GM23338 (cell line): ENCODE measurements at regions not wholly inside any gene's neighbourhood (a gene's known extent, or its start where the extent isn't known, plus 50 kb on each side); places are given as distances from the start of the nearest gene placed in this dataset.
"Not testable (repeated sequence)": the region's sequence is repeated elsewhere in the genome, so short reads cannot be mapped to it uniquely, and the experiment has no call there.

ENCODE experiments used
- ATAC-seq: fragments of 200-7000 bp; cut with Tn5 transposase; 3 replicates; pipeline ENCODE4 v1.9.1; 2020
- DNase-seq: peaks from one replicate; pipeline ENCODE4 v3.0.0-alpha.2; 2015; ENCODE audit warnings: low spot score
- H2AFZ ChIP-seq: fragments of 200-600 bp; sonication (generic); 2 replicates; pipeline ENCODE4 v1.8.0; 2016; ENCODE audit warnings: antibody characterized with exemption, mild to moderate bottlenecking, moderate library complexity
- H3F3A ChIP-seq: fragments of 200-600 bp; sonication (generic); replicated peaks from 2 replicates; pipeline ENCODE4 v1.8.0; 2017; ENCODE audit warnings: antibody characterized with exemption, mixed run types, low read depth
- H3K27ac ChIP-seq: fragments of 200-600 bp; sonication (generic); 2 replicates; pipeline ENCODE4 v1.6.1; 2016; ENCODE audit warnings: low read depth
- H3K27me3 ChIP-seq: fragments of 200-600 bp; sonication (generic); 2 replicates; pipeline ENCODE4 v1.8.0; 2016; ENCODE audit warnings: mild to moderate bottlenecking, mixed run types, moderate library complexity; ENCODE audit not compliant: insufficient read depth
- H3K36me3 ChIP-seq: fragments of 200-600 bp; sonication (generic); 2 replicates; pipeline ENCODE4 v1.8.0; 2016; ENCODE audit warnings: mild to moderate bottlenecking; ENCODE audit not compliant: insufficient read depth
- H3K4me1 ChIP-seq: fragments of 200-600 bp; sonication (generic); 2 replicates; pipeline ENCODE4 v1.8.0; 2016; ENCODE audit warnings: mild to moderate bottlenecking, moderate library complexity; ENCODE audit not compliant: insufficient read depth
- H3K4me2 ChIP-seq: fragments of 200-600 bp; sonication (generic); 2 replicates; pipeline ENCODE4 v1.7.1; 2017; ENCODE audit warnings: mixed run types
- H3K4me3 ChIP-seq: fragments of 200-600 bp; sonication (generic); 2 replicates; pipeline ENCODE4 v1.6.1; 2016; ENCODE audit warnings: mixed run types
- H3K79me2 ChIP-seq: fragments of 200-600 bp; sonication (generic); replicated peaks from 2 replicates; pipeline ENCODE4 v1.8.0; 2017; ENCODE audit warnings: mild to moderate bottlenecking; ENCODE audit not compliant: insufficient read depth
- H3K9me2 ChIP-seq: fragments of 200-600 bp; sonication (generic); 2 replicates; pipeline ENCODE4 v1.8.0; 2017; ENCODE audit not compliant: insufficient read depth
- H4K20me1 ChIP-seq: fragments of 200-600 bp; sonication (generic); replicated peaks from 2 replicates; pipeline ENCODE4 v1.8.0; 2017; ENCODE audit warnings: mild to moderate bottlenecking; ENCODE audit not compliant: insufficient read depth
- H3K27ac Mint-ChIP-seq: 2 replicates; pipeline ENCODE4 v1.8.0; 2020; ENCODE audit warnings: inconsistent platforms, mild to moderate bottlenecking, moderate library complexity, mixed read lengths
- H3K27me3 Mint-ChIP-seq: 3 replicates; pipeline ENCODE4 v1.8.0; 2022; ENCODE audit warnings: low read depth, mild to moderate bottlenecking, moderate library complexity, mixed read lengths, inconsistent platforms; ENCODE audit not compliant: insufficient read depth, poor library complexity
- H3K36me3 Mint-ChIP-seq: 3 replicates; pipeline ENCODE4 v1.8.0; 2021; ENCODE audit warnings: low read depth, mild to moderate bottlenecking, inconsistent platforms, moderate library complexity, mixed read lengths
- H3K4me1 Mint-ChIP-seq: 3 replicates; pipeline ENCODE4 v1.8.0; 2020; ENCODE audit warnings: mild to moderate bottlenecking, inconsistent platforms, mixed read lengths
- H3K4me3 Mint-ChIP-seq: 3 replicates; pipeline ENCODE4 v1.8.0; 2021; ENCODE audit warnings: moderate library complexity, mild to moderate bottlenecking, inconsistent platforms, mixed read lengths
- H3K9me3 Mint-ChIP-seq: 3 replicates; pipeline ENCODE4 v1.8.0; 2020; ENCODE audit warnings: moderate library complexity, mild to moderate bottlenecking, inconsistent platforms, mixed read lengths
- POLR2AphosphoS5 ChIP-seq: IDR thresholded peaks from 2 replicates; pipeline ENCODE4 v1.6.1; 2016; ENCODE audit warnings: antibody characterized with exemption, low read depth
- REST ChIP-seq: IDR thresholded peaks from one replicate; pipeline ENCODE4 v1.6.1; 2018; ENCODE audit warnings: antibody characterized with exemption; ENCODE audit not compliant: unreplicated experiment
- ZNF462 ChIP-seq: fragments of 250-450 bp; sonication (Bioruptor Pico); IDR thresholded peaks from 2 replicates; pipeline ENCODE4 v1.5.0; 2020; ENCODE audit warnings: mild to moderate bottlenecking, moderate library complexity

DNA sequence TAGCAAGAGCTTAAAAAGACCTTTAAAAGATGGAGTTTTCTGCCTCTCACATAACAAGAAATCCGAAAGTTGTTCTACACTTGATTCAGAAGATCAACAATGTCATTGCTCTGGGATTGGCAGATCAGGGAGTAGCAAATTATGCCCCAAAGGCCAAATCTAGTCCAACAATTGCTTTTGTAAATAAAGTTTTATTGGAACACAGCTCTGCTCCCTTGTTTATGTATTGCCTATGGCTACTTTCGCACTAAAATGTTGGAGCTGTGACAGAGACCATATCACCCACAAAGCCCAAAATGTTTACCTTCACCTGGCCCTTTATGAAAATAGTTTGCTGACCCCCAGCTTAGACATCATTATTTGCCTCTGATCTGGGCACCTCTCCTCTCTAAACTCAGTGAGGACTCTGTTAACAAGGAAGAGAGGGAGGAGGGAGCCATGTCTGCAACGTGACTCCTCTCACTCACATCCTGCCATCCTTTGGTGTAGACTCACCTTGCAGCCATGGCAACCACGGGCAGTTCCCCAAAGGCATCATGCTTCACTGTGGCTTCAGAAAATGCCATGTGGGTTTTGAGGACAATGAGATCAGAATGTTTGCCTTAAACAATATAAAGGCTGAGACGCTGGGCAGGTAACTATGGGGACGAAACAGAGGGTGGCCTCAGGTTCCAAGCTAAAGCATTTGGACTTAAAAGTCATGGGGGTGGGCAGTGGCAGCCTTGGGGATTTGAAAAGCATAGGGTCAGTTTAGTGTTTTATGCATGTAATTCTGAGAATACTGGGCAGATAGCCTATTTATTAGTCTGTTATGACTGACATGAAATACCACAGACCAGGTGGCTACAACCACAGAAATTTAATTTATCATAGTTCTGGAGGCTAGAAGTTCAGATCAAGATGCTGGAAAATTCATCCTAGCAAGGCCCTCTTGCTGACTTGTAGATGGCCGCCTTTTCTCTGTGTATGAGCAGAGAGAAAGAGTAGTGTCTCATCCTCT is 149.7 kb upstream of the TNFAIP3 start (continued):
- TF ChIP-seq ZNF462 (CRISPR knock-in tag) (no peak), POLR2AphosphoS5 (no peak), REST (no peak)

- not testable (repeated sequence) for H3K36me3 ChIP-seq, H3K27ac ChIP-seq, H3K27me3 Mint-ChIP-seq, H3K4me2 ChIP-seq, H3K27me3 ChIP-seq, H2AFZ ChIP-seq, ATAC-seq, H3F3A ChIP-seq, DNase-seq, H3K36me3 Mint-ChIP-seq, H3K27ac Mint-ChIP-seq, H3K4me1 ChIP-seq, H3K9me2 ChIP-seq, H3K4me3 ChIP-seq, H4K20me1 ChIP-seq, H3K79me2 ChIP-seq, H3K4me1 Mint-ChIP-seq, H3K4me3 Mint-ChIP-seq, H3K9me3 Mint-ChIP-seq
Measured at GRCh38 chr6:137718903-137719302, 148.2 kb upstream of the TNFAIP3 start.
